ENCODE measurements at regions not wholly inside any gene's neighbourhood (a gene's known extent, or its start where the extent isn't known, plus 50 kb on each side); places are given as distances from the start of the nearest gene placed in this dataset.
"Not testable (repeated sequence)": the region's sequence is repeated elsewhere in the genome, so short reads cannot be mapped to it uniquely, and the experiment has no call there.

DNA sequence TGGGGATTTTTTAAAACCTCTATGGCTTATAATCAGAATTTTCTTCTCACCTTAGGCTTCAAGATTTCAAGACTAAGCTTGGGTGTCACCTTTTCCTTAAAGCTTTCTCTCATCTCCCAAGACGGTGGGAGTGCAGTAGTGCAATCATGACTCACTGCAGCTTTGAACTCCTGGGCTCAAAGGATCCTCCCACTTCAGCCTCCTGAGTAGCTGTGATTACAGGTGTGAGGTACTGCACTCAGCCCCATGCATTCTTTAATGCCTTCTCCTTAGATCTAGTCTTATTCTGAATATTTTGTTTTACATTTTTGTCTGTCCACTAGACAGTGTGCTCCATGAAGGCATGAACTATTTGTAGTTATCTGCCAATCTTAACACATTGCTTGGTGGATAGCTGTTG lies 55.7 kb upstream of the FAT3 start:
- H3K27ac ChIP-seq: no peak overlapping the region
- H3K27me3 ChIP-seq: no peaks in the 10 kb centered on the region
- no peaks in the 10 kb centered on the region for H3K4me1 ChIP-seq
- no peaks in the 10 kb centered on the region for H3K36me3 ChIP-seq
- no peak for DNase-seq
- H3K4me3 ChIP-seq: no peak overlapping the region
- no peaks in the 10 kb centered on the region for H3K9me3 ChIP-seq (replicated peaks)

DNA sequence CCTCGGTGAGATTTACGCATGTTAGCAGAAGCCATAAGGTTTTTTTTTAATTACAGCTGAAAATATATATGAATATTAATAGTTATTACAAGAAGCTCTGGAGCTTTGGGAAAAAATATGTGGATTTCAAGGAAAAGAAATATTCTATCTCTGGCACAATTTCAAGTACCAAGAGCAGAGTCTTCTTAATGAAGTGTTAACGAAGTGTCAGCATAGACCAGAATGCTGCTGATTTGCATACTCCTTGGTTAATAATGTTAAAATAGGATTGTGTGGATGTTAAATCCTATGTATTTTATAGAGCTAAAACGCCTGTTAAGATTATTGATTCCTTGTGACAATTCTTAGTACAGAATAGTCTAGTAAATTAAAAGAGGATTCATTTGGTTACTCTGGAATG lies 57.0 kb upstream of the FAT3 start:
- Histone ChIP-seq H3K36me3 (no peaks in the 10 kb centered on the region), H3K4me1 (no peaks in the 10 kb centered on the region), H3K27me3 (no peaks in the 10 kb centered on the region), H3K4me3 (no peak overlapping the region), H3K9me3 (replicated peaks) (no peaks in the 10 kb centered on the region), H3K27ac (no peak overlapping the region)
- no peak for DNase-seq

DNA sequence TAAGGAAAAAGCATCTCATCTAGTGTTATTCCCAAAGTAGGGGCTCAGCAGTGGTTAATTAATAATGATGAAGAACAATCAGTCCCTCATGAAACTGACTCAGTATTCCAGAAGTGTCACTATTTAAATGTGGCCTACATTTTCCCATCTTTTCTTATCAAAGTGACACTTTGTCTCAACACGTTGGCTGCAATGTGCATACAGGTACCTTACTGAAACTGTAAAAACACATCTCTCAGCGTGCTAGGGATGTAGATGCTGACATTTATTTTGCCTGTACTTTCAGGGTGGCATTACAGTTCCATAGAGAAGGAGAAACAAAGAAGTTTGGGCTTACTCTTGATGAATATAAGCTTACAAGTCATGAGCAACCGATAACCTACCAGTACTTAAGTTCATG lies 58.3 kb upstream of the FAT3 start:
- Histone ChIP-seq H3K27ac (no peak overlapping the region), H3K36me3 (no peaks in the 10 kb centered on the region), H3K27me3 (no peaks in the 10 kb centered on the region), H3K4me3 (no peak overlapping the region), H3K9me3 (replicated peaks) (no peaks in the 10 kb centered on the region), H3K4me1 (no peaks in the 10 kb centered on the region)
- DNase-seq: no peak

DNA sequence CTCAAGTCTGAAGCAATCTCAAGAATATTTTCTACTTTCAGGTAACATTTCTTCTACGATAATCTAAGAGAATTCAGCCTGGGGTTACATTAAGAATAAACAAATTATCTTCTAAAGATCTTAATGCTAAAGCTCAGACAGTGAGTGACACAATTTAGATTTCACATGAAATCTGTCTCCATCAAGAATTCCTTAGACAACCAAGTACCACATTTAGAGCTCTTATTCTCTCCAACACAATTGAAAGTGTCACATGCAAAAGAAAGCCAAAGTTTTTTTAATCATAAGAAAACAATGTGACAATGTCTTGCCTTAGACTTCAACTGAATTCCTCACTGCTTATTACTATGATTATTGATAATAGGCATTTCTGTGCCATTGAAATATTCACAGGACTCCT lies 60.7 kb upstream of the FAT3 start:
- Histone ChIP-seq H3K9me3 (replicated peaks) (no peaks in the 10 kb centered on the region), H3K27me3 (no peaks in the 10 kb centered on the region), H3K4me3 (no peak overlapping the region), H3K27ac (no peak overlapping the region), H3K36me3 (no peaks in the 10 kb centered on the region), H3K4me1 (no peaks in the 10 kb centered on the region)
- DNase-seq: no peak

DNA sequence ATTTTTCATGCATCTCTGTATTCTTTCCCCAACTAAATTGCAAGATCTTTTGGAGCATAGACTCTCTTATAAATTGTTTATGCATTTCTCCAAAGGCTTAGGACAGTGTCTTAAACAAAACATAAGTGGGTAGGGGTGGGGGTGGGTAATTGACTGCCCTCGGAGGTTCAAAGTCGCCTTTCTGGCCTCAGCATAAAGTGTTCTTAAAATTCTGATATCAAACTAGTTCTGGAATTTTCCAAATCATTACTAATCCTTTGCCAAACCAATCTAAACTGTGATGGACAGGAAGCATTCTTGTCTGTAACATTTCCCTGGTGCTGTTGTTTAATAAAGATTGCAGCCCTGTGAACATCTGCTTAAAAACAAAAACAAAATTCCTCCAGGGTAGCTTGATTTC lies 61.8 kb upstream of the FAT3 start:
- DNase-seq: no peak
- Histone ChIP-seq H3K27ac (no peak overlapping the region), H3K4me3 (no peak overlapping the region)

DNA sequence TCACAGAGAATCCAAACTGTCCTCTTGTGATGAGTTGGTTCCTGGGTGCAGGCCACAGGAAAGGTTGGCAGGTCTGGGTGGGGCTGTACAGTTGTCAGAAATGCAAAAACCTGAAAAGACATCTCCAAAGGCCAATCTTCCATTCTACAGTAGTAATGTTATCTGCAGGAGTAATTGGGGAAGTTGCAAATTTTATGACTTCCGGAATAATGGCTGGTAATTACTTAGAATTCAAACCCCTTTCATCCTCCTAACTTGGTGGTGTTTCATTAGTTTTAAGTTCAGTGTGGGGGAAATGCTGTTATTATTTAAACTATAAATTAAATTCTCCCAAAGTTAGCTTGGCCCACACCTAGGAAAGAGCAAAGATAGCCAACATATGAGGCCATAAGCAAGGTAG lies 64.7 kb upstream of the FAT3 start:
- DNase-seq: no peak
- no peak overlapping the region for H3K4me3 ChIP-seq
- no peaks in the 10 kb centered on the region for H3K36me3 ChIP-seq
- H3K27ac ChIP-seq: no peak overlapping the region
- no peaks in the 10 kb centered on the region for H3K4me1 ChIP-seq
- no peaks in the 10 kb centered on the region for H3K9me3 ChIP-seq (replicated peaks)
- no peaks in the 10 kb centered on the region for H3K27me3 ChIP-seq

More for the DNA sequence above, 61.8 kb upstream of the FAT3 start:
- no peaks in the 10 kb centered on the region for H3K27me3 ChIP-seq
- no peaks in the 10 kb centered on the region for H3K4me1 ChIP-seq
- H3K9me3 ChIP-seq (replicated peaks): no peaks in the 10 kb centered on the region
- no peaks in the 10 kb centered on the region for H3K36me3 ChIP-seq

DNA sequence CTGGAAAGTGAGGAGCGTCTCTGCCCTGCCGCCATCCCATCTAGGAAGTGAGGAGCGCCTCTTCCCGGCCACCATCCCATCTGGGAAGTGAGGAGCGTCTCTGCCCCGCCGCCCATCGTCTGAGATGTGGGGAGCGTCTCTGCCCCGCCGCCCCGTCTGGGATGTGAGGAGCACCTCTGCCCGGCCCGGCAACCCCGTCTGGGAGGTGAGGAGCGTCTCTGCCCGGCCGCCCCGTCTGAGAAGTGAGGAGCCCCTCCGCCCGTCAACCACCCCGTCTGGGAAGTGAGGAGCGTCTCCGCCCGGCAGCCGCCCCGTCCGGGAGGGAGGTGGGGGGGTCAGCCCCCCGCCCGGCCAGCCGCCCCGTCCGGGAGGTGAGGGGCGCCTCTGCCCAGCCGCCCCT lies 67.2 kb upstream of the FAT3 start:
- not testable (repeated sequence) for DNase-seq; H3K4me3 ChIP-seq; H3K27ac ChIP-seq; H3K9me3 ChIP-seq (replicated peaks); H3K4me1 ChIP-seq; H3K36me3 ChIP-seq; H3K27me3 ChIP-seq

GRCh38 chr11:92154611-92155010 lies 70.0 kb upstream of the FAT3 start:
- Histone ChIP-seq H3K4me3 (no peak overlapping the region), H3K36me3 (no peaks in the 10 kb centered on the region), H3K4me1 (no peaks in the 10 kb centered on the region), H3K9me3 (replicated peaks) (no peaks in the 10 kb centered on the region), H3K27ac (no peak overlapping the region), H3K27me3 (no peaks in the 10 kb centered on the region)
- no peak for DNase-seq

- Histone ChIP-seq H3K4me1 (no peaks in the 10 kb centered on the region), H3K27ac (no peak overlapping the region), H3K9me3 (replicated peaks) (no peaks in the 10 kb centered on the region), H3K4me3 (no peak overlapping the region), H3K36me3 (no peaks in the 10 kb centered on the region), H3K27me3 (no peaks in the 10 kb centered on the region)
- no peak for DNase-seq
Observed at GRCh38 chr11:92154110-92154509, 70.5 kb upstream of the FAT3 start.

GRCh38 chr11:92153542-92153941 lies 71.1 kb upstream of the FAT3 start:
- H3K4me1 ChIP-seq: no peaks in the 10 kb centered on the region
- no peaks in the 10 kb centered on the region for H3K9me3 ChIP-seq (replicated peaks)
- no peak overlapping the region for H3K27ac ChIP-seq
- no peak for DNase-seq
- no peak overlapping the region for H3K4me3 ChIP-seq
- H3K27me3 ChIP-seq: no peaks in the 10 kb centered on the region
- H3K36me3 ChIP-seq: no peaks in the 10 kb centered on the region

DNA sequence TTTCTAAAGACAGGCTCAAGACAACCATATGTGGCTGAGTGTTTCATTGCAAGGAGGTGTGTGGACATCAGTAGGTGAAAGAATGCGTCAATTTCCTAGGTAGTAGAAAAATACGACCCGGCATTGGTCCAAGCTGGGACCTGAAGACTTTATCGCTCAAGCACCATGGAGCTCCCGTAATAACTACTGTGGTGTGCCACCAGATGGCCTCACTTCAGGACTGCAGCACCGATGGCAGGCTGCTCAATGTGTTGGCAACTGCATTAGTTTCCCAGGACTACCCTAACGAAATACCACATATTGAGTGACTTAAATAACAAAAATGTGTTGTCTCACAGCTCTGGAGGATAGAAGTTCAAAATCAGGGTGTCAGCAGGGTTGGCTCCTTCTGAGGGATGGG lies 72.4 kb upstream of the FAT3 start:
- peak in 1 of 2 experiments; percentile 22 for DNase-seq
- no peaks in the 10 kb centered on the region for H3K9me3 ChIP-seq (replicated peaks)

GRCh38 chr11:92149996-92150395 lies 74.6 kb upstream of the FAT3 start:
- Histone ChIP-seq H3K27me3 (no peaks in the 10 kb centered on the region), H3K27ac (no peak overlapping the region), H3K36me3 (no peaks in the 10 kb centered on the region), H3K9me3 (replicated peaks) (no peaks in the 10 kb centered on the region), H3K4me1 (no peaks in the 10 kb centered on the region), H3K4me3 (no peak overlapping the region)
- peak in 1 of 2 experiments; percentile 14 for DNase-seq

More for the DNA sequence above, 72.4 kb upstream of the FAT3 start:
- Histone ChIP-seq H3K36me3 (no peaks in the 10 kb centered on the region), H3K4me1 (no peaks in the 10 kb centered on the region), H3K27ac (no peak overlapping the region), H3K27me3 (no peaks in the 10 kb centered on the region), H3K4me3 (no peak overlapping the region)

GRCh38 chr11:92141725-92142124 lies 82.9 kb upstream of the FAT3 start:
- DNase-seq: no peak
- Histone ChIP-seq H3K27ac (no peak overlapping the region), H3K36me3 (no peaks in the 10 kb centered on the region), H3K9me3 (replicated peaks) (no peaks in the 10 kb centered on the region), H3K4me3 (no peak overlapping the region), H3K27me3 (no peaks in the 10 kb centered on the region), H3K4me1 (no peaks in the 10 kb centered on the region)

GRCh38 chr11:92141159-92141558 lies 83.5 kb upstream of the FAT3 start:
- Histone ChIP-seq H3K4me3 (no peak overlapping the region), H3K36me3 (no peaks in the 10 kb centered on the region), H3K27me3 (no peaks in the 10 kb centered on the region), H3K27ac (no peak overlapping the region), H3K4me1 (no peaks in the 10 kb centered on the region), H3K9me3 (replicated peaks) (no peaks in the 10 kb centered on the region)
- DNase-seq: no peak

DNA sequence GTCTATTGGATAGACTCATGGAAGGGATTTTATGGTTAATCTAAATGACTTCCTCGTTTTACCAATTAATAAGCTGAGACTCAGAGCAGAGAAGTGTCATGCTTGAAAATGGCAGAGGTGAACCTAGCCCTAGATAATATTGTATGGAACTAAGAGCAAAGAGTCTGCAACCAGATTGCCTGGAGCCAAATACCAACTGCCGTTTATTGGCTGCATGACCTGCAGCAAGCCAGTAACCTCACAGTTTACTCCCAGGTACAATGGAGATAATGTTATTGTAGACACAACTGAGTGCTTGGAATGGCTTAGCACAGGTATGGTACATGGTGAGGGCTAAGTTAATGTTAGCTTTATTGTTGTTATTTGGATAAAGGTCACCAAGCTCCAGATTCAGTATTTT lies 84.6 kb upstream of the FAT3 start:
- H3K27ac ChIP-seq: no peak overlapping the region
- no peaks in the 10 kb centered on the region for H3K4me1 ChIP-seq
- DNase-seq: no peak
- H3K36me3 ChIP-seq: no peaks in the 10 kb centered on the region
- H3K4me3 ChIP-seq: no peak overlapping the region
- H3K27me3 ChIP-seq: no peaks in the 10 kb centered on the region
- no peaks in the 10 kb centered on the region for H3K9me3 ChIP-seq (replicated peaks)

- Histone ChIP-seq H3K27me3 (no peaks in the 10 kb centered on the region), H3K27ac (no peak overlapping the region), H3K4me1 (no peaks in the 10 kb centered on the region), H3K36me3 (no peaks in the 10 kb centered on the region), H3K9me3 (replicated peaks) (no peaks in the 10 kb centered on the region), H3K4me3 (no peak overlapping the region)
- no peak for DNase-seq
Observed at GRCh38 chr11:92138296-92138695, 86.3 kb upstream of the FAT3 start.

- Histone ChIP-seq H3K9me3 (replicated peaks) (no peaks in the 10 kb centered on the region), H3K4me3 (no peak overlapping the region), H3K4me1 (no peaks in the 10 kb centered on the region), H3K36me3 (no peaks in the 10 kb centered on the region), H3K27me3 (no peaks in the 10 kb centered on the region), H3K27ac (no peak overlapping the region)
- no peak for DNase-seq
Observed at GRCh38 chr11:92137747-92138146, 86.9 kb upstream of the FAT3 start.
